Skeletal muscle cell (primary cell): ENCODE measurements at regions not wholly inside any gene's neighbourhood (a gene's known extent, or its start where the extent isn't known, plus 50 kb on each side); places are given as distances from the start of the nearest gene placed in this dataset.

Source experiments
- DNase-seq: peaks from one replicate; pipeline ENCODE4 v3.0.0-alpha.2; 2010; ENCODE audit warnings: low read depth
- H3K4me3 ChIP-seq: 2 replicates; pipeline ENCODE4 v1.5.1; 2011; ENCODE audit warnings: low read depth, mild to moderate bottlenecking, control low read depth, low read length, moderate library complexity

GRCh38 chr9:23079798-23080197, 633.2 kb downstream of the DMRTA1 start:
- H3K4me3 ChIP-seq: no peak overlapping the region
- DNase-seq: no peak

- no peak overlapping the region for H3K4me3 ChIP-seq
- DNase-seq: no peak
These were observed 634.8 kb downstream of the DMRTA1 start for GRCh38 chr9:23081377-23081776.

- no peak overlapping the region for H3K4me3 ChIP-seq
- no peak for DNase-seq
These were observed 642.3 kb downstream of the DMRTA1 start for GRCh38 chr9:23088932-23089364.

DNA sequence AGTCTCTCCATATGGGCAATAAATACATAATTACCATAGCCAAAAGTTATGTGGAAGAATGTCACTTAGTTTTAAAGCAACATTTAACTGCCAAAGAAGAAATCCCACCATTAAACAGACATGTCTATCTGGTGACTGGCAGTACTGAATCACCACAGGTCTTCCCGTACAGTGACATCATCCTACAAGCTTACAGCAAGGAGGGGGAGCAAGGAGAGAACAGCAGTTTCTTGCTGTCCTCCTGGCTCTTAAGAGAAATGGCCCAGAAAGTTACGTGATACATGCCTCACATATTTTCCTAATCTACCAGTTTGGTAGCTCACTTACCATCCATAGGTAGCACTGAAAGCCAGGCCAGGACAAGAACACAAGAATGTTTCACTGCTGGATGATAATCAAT, 671.0 kb downstream of the DMRTA1 start:
- DNase-seq: peak; percentile 87
- H3K4me3 ChIP-seq: no peak overlapping the region

DNA sequence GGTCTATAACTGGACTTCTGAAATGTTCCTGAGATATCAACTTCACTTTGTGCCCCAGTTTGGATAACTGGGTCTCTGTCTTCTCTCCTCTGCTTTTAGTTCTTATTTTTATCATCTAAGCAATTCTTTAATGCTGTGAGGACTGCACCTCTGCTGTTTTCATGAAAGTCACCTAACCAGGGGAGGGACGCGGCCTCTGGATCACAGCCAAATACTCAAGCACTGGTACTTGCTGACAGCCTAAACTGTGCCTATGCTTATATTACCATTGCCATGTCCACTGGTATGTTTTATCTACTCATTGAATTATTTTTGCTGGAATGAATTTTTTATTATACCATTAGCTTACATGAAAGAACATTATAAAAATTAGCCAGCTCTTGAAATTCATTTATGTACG, 674.0 kb downstream of the DMRTA1 start:
- H3K4me3 ChIP-seq: no peak overlapping the region
- DNase-seq: no peak

DNA sequence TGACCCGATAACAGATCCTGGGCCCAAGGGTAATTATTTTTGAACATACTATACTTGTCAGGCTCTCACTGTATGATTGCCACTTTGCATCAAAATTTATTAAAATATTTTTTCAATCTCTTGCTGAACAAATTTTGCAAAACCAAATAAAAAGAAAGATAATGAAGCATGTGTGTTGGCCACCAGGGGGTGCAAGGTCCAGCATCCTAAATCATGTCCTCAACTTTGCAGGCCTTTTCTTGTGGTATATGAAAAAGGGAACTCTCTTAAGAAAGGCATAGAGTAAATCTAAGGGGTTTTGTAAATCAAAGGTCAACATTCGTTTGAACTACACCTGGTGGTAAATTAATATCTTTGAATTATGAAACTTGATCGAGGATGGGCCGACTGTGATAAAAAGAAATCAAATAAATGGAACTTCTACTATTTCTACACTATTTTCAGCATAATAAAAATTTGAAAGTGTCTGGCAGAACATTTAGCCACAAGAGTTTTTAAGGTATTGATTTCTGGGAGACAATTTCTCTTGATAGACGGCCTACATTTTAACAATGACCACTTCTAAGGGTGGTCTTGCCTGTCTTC, 676.5 kb downstream of the DMRTA1 start:
- peak; percentile 20 for DNase-seq
- H3K4me3 ChIP-seq: no peak overlapping the region

GRCh38 chr9:23145467-23145866, 680.6 kb downstream of the ELAVL2 start:
- no peak overlapping the region for H3K4me3 ChIP-seq
- DNase-seq: no peak

DNA sequence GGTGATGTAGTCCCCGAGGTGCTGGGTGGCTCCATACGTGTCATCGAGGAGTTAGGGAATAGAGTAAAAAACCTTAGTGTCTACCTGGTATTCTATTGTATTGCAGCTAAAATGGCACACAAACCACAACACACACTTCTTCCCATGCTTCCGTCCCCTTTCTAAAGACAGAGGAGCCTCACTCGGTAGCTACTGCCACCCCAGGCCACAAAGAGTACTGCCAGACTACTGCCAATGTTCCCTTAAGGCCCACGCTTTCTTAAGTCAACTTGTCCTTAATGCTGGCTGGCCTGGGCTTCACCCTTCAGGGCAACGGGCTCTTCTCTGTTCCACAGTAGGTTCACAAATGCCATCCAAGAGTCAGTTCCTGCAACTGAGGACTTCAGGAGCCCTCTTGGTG, 673.0 kb downstream of the ELAVL2 start:
- H3K4me3 ChIP-seq: no peak overlapping the region
- no peak for DNase-seq

- no peak for DNase-seq
- no peak overlapping the region for H3K4me3 ChIP-seq
These were observed 665.5 kb downstream of the ELAVL2 start for GRCh38 chr9:23160491-23160890.

DNA sequence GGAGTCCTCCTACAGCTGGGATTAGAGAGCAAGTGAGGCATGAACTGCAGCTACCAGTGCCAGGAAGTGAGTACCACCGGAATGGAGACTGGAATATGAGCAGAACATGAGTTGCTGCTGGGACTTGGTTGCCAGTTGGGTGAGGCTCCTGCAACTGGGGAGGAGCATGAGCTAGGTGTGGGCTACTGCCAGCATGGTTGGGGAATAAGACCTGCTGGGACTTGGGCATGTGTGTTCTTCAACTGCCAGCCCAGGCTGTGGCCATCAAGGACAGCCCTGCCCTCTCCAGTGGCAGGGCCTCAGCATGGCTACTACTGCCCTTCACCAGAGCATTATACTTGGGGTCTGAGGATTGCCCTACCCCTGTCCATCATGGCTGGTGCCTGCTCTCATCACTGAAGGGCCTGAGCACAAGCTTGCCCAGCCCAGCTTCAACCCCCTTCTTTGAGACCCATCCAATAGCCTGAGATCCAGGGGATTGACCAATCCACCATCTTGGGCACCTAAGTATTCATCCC, 665.0 kb downstream of the ELAVL2 start:
- no peak for DNase-seq
- no peak overlapping the region for H3K4me3 ChIP-seq

GRCh38 chr9:23162789-23163188, 663.3 kb downstream of the ELAVL2 start:
- DNase-seq: no peak
- no peak overlapping the region for H3K4me3 ChIP-seq

- no peak overlapping the region for H3K4me3 ChIP-seq
- DNase-seq: no peak
These were observed 654.6 kb downstream of the ELAVL2 start for GRCh38 chr9:23171479-23171878.

DNA sequence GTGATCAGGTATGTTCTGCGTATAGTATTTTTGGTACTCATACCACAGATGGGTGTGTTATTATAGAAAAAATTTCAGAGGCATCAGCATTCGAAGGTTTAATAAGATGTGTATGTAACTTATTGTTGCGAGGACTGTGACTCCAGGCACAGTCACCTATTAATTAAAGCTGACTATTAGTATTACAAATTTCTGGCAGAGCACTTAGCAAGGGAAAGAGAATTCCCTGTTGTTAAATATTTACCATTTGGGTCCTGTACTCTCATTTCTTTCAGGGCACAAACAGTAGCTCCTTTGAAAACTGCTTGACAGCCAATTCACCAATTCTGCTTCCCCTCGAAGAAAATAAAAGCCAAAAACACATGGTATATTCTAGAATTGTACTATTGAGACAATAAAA, 653.8 kb downstream of the ELAVL2 start:
- H3K4me3 ChIP-seq: no peak overlapping the region
- DNase-seq: no peak

DNA sequence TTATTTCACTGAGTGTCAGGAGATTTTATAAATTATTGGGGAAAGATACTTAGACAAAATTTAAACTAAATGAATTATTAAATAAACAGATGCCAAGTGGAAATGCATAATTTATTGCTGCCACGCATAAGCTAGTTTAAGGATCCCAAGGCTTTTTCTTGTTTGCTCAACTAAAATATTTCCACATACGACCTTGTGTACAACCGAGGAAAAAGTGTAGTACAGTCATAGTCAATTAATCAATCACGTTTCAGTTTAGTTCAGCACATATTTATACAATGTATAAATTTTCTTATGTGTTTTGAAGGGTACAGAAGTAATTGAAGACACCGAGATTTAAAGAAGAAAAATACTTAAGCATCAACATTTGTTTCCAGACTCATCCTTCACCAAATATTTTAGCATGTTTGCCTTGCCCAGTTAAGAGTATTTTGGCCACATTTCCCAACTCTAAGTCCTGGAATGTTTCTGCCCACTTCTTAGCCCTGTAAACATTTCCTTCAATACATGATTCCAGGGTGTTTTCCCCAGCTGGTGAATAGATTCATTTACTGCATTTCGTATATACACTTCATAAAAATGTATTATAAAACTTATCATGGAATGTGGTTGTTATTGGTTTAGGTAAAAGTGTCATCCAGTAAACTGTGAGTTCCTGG, 652.9 kb downstream of the ELAVL2 start:
- no peak for DNase-seq
- H3K4me3 ChIP-seq: no peak overlapping the region

DNA sequence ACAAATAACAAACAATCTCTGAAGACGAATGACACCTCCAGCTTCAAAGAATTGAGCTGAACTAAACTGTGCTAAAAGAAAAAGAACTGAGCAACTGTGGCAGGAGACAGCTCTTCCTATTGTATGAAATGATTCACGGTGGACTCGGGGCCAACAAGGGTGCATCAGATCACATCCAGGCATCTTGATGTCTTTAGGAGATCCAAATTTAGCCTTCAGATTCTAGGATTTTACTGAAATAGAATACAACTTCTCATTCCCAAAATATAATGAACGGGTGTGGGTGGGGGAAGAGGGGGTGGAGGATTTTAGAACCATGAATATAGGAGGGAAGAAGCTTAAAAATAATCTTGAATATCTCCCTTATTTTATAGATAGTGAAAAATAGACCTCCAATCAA, 631.8 kb downstream of the ELAVL2 start:
- no peak overlapping the region for H3K4me3 ChIP-seq
- DNase-seq: no peak

DNA sequence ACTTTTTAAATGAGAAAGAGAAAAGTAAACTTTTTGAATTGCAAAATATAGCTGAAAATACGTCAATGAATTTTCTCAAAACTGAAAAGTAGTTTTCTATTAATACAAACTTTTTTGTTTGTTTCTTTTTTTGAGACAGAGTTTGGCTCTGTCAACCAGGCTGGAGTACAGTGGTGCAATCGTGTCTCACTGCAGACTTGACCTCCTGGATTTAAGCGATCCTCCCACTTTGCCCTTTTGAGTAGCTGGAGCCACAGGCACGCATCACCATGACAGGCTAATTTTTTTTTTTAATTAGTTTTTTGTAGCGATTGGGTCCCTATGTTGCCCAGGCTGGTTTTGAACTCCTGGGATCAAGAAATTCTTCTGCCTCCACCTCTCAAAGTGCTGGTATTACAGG, 610.4 kb downstream of the ELAVL2 start:
- no peak overlapping the region for H3K4me3 ChIP-seq
- DNase-seq: no peak

GRCh38 chr9:23219471-23219870, 606.6 kb downstream of the ELAVL2 start:
- DNase-seq: no peak
- H3K4me3 ChIP-seq: no peak overlapping the region

- no peak overlapping the region for H3K4me3 ChIP-seq
- DNase-seq: no peak
These were observed 605.9 kb downstream of the ELAVL2 start for GRCh38 chr9:23220171-23220570.

GRCh38 chr9:23220957-23221356, 605.1 kb downstream of the ELAVL2 start:
- DNase-seq: no peak
- no peak overlapping the region for H3K4me3 ChIP-seq

DNA sequence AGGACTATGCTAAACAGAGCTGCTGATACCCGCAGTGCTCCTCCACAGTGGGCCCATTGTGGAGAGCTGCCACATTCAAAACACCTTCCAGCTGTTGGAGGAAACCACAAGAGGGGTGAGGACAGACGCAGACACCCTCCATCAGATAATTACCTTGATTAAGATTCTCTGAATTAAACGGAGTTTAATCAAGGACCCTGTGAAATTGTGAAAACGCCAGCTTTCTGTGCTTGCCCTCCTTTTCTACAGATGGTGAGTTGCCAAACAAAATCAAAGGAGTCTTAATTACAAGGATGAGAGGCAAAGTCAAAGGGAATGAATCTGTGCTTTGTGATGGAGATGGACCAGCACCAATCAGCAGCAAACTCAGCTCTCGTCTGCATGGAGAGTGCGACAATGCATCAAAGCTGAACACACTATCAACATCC, 596.1 kb downstream of the ELAVL2 start:
- no peak overlapping the region for H3K4me3 ChIP-seq
- DNase-seq: no peak

- no peak for DNase-seq
- no peak overlapping the region for H3K4me3 ChIP-seq
These were observed 593.2 kb downstream of the ELAVL2 start for GRCh38 chr9:23232831-23233230.
